ENCODE measurements at regions not wholly inside any gene's neighbourhood (a gene's known extent, or its start where the extent isn't known, plus 50 kb on each side); places are given as distances from the start of the nearest gene placed in this dataset.

DNA sequence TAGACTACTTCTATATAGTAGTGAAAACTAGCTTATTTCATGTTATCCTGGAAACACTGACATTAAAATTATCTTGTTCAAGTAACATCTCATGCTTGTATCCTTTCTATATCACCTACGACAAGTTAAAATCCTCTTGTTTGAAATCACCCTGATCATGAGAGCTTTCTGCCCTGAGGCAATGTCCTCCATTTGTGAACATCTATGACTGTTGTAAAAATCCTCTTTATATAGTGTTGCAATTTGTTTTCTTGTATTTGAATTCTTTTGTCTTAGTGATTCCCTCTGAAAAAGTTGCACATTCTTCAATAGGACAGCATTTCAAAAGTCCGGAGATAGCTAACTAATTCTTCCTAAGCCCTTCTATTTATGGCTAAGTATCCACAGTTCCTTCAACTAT, 480.3 kb downstream of the NSUN3 start:
- no peak overlapping the region for H3K4me3 ChIP-seq (ENCODE audit: low read depth in 1 of 5, low read length in 5 of 5)
- H3K27me3 ChIP-seq (ENCODE audit: control insufficient read depth in 5 of 5, insufficient read depth in 4 of 5, low read length in 5 of 5): no peaks in the 10 kb centered on the region
- H3K27ac ChIP-seq (ENCODE audit: low read depth, low read length): no peak overlapping the region
- H3K9ac ChIP-seq (ENCODE audit: low read length in 5 of 5): no peak overlapping the region
- H3K36me3 ChIP-seq (ENCODE audit: control insufficient read depth in 5 of 5, insufficient read depth in 5 of 5, low read length in 5 of 5): no peaks in the 10 kb centered on the region
- no peaks in the 10 kb centered on the region for H3K4me1 ChIP-seq (ENCODE audit: control insufficient read depth in 5 of 5, insufficient read depth in 5 of 5, low read length in 5 of 5)
- H3K9me3 ChIP-seq (ENCODE audit: control insufficient read depth in 5 of 5, low read length in 5 of 5): no peaks in the 10 kb centered on the region

DNA sequence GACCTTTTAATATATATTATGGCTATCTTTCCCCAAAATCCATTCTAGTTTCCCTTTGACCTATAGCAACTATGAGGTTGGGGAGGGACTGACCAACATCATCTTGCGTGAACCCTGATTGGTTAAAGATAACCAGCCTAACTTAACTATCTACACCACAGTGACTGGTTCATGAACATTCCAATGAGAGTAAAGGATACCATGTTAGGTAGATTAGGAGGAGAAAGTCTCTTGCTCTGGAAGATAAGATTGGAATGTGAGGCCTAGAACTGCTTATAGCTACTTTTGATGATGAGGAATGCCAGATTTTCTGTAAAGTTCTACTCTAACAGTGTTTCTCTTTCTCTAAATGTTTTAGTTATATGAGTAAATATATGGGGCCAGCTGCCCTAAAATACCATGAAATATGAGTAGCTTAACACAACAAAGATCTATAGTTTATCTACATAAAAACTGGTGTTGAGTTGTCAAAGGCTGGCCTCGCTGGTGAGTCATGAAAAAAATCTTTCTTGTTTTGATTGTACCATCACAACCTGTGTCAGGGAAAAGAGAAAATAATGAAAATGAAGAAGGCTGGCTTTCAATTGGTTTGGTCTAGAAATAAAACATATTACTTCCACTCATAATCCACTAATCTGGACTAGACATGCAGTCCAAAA, 481.4 kb downstream of the NSUN3 start:
- Histone ChIP-seq H3K36me3 (ENCODE audit: control insufficient read depth in 5 of 5, insufficient read depth in 5 of 5, low read length in 5 of 5) (no peaks in the 10 kb centered on the region), H3K9ac (ENCODE audit: low read length in 5 of 5) (no peak overlapping the region), H3K4me1 (ENCODE audit: control insufficient read depth in 5 of 5, insufficient read depth in 5 of 5, low read length in 5 of 5) (no peaks in the 10 kb centered on the region), H3K4me3 (ENCODE audit: low read depth in 1 of 5, low read length in 5 of 5) (no peak overlapping the region), H3K27ac (ENCODE audit: low read depth, low read length) (no peak overlapping the region), H3K27me3 (ENCODE audit: control insufficient read depth in 5 of 5, insufficient read depth in 4 of 5, low read length in 5 of 5) (no peaks in the 10 kb centered on the region), H3K9me3 (ENCODE audit: control insufficient read depth in 5 of 5, low read length in 5 of 5) (peaks cover 0 to 8% (median 3%) of the 10 kb centered on the region in 5 donors)

GRCh38 chr3:94548581-94549316, 485.9 kb downstream of the NSUN3 start:
- no peak overlapping the region for H3K9ac ChIP-seq (ENCODE audit: low read length in 5 of 5)
- no peak overlapping the region for H3K27ac ChIP-seq (ENCODE audit: low read depth, low read length)
- peaks cover 0 to 13% (median 11%) of the 10 kb centered on the region in 5 donors for H3K9me3 ChIP-seq (ENCODE audit: control insufficient read depth in 5 of 5, low read length in 5 of 5)
- no peaks in the 10 kb centered on the region for H3K36me3 ChIP-seq (ENCODE audit: control insufficient read depth in 5 of 5, insufficient read depth in 5 of 5, low read length in 5 of 5)
- peak overlapping the region in 1 of 5 donors; percentile 24 for H3K4me3 ChIP-seq (ENCODE audit: low read depth in 1 of 5, low read length in 5 of 5)
- H3K4me1 ChIP-seq (ENCODE audit: control insufficient read depth in 5 of 5, insufficient read depth in 5 of 5, low read length in 5 of 5): no peaks in the 10 kb centered on the region
- H3K27me3 ChIP-seq (ENCODE audit: control insufficient read depth in 5 of 5, insufficient read depth in 4 of 5, low read length in 5 of 5): no peaks in the 10 kb centered on the region

- Histone ChIP-seq H3K36me3 (ENCODE audit: control insufficient read depth in 5 of 5, insufficient read depth in 5 of 5, low read length in 5 of 5) (no peaks in the 10 kb centered on the region), H3K27me3 (ENCODE audit: control insufficient read depth in 5 of 5, insufficient read depth in 4 of 5, low read length in 5 of 5) (no peaks in the 10 kb centered on the region), H3K9ac (ENCODE audit: low read length in 5 of 5) (no peak overlapping the region)
Observed at GRCh38 chr3:94561094-94561493, 498.2 kb downstream of the NSUN3 start.

GRCh38 chr3:94564247-94564646, 501.4 kb downstream of the NSUN3 start:
- H3K4me3 ChIP-seq (ENCODE audit: low read depth in 1 of 5, low read length in 5 of 5): no peak overlapping the region

More at GRCh38 chr3:94561094-94561493, 498.2 kb downstream of the NSUN3 start:
- Histone ChIP-seq H3K4me3 (ENCODE audit: low read depth in 1 of 5, low read length in 5 of 5) (no peak overlapping the region), H3K4me1 (ENCODE audit: control insufficient read depth in 5 of 5, insufficient read depth in 5 of 5, low read length in 5 of 5) (peaks cover 0 to 4% (median 0%) of the 10 kb centered on the region in 5 donors), H3K27ac (ENCODE audit: low read depth, low read length) (no peak overlapping the region), H3K9me3 (ENCODE audit: control insufficient read depth in 5 of 5, low read length in 5 of 5) (peaks cover 0 to 4% (median 0%) of the 10 kb centered on the region in 5 donors)

GRCh38 chr3:94568041-94568440, 505.2 kb downstream of the NSUN3 start:
- Histone ChIP-seq H3K4me1 (ENCODE audit: control insufficient read depth in 5 of 5, insufficient read depth in 5 of 5, low read length in 5 of 5) (peaks cover 0 to 8% (median 4%) of the 10 kb centered on the region in 5 donors), H3K9me3 (ENCODE audit: control insufficient read depth in 5 of 5, low read length in 5 of 5) (no peaks in the 10 kb centered on the region), H3K4me3 (ENCODE audit: low read depth in 1 of 5, low read length in 5 of 5) (no peak overlapping the region), H3K27ac (ENCODE audit: low read depth, low read length) (no peak overlapping the region), H3K9ac (ENCODE audit: low read length in 5 of 5) (no peak overlapping the region), H3K36me3 (ENCODE audit: control insufficient read depth in 5 of 5, insufficient read depth in 5 of 5, low read length in 5 of 5) (no peaks in the 10 kb centered on the region), H3K27me3 (ENCODE audit: control insufficient read depth in 5 of 5, insufficient read depth in 4 of 5, low read length in 5 of 5) (no peaks in the 10 kb centered on the region)

More at GRCh38 chr3:94564247-94564646, 501.4 kb downstream of the NSUN3 start:
- Histone ChIP-seq H3K36me3 (ENCODE audit: control insufficient read depth in 5 of 5, insufficient read depth in 5 of 5, low read length in 5 of 5) (no peaks in the 10 kb centered on the region), H3K27me3 (ENCODE audit: control insufficient read depth in 5 of 5, insufficient read depth in 4 of 5, low read length in 5 of 5) (no peaks in the 10 kb centered on the region), H3K9ac (ENCODE audit: low read length in 5 of 5) (no peak overlapping the region), H3K4me1 (ENCODE audit: control insufficient read depth in 5 of 5, insufficient read depth in 5 of 5, low read length in 5 of 5) (peaks cover 0 to 4% (median 0%) of the 10 kb centered on the region in 5 donors), H3K27ac (ENCODE audit: low read depth, low read length) (no peak overlapping the region), H3K9me3 (ENCODE audit: control insufficient read depth in 5 of 5, low read length in 5 of 5) (no peaks in the 10 kb centered on the region)

- Histone ChIP-seq H3K9me3 (ENCODE audit: control insufficient read depth in 5 of 5, low read length in 5 of 5) (no peaks in the 10 kb centered on the region), H3K36me3 (ENCODE audit: control insufficient read depth in 5 of 5, insufficient read depth in 5 of 5, low read length in 5 of 5) (no peaks in the 10 kb centered on the region), H3K27me3 (ENCODE audit: control insufficient read depth in 5 of 5, insufficient read depth in 4 of 5, low read length in 5 of 5) (no peaks in the 10 kb centered on the region), H3K4me3 (ENCODE audit: low read depth in 1 of 5, low read length in 5 of 5) (no peak overlapping the region), H3K9ac (ENCODE audit: low read length in 5 of 5) (no peak overlapping the region), H3K27ac (ENCODE audit: low read depth, low read length) (peak overlapping the region; percentile 25), H3K4me1 (ENCODE audit: control insufficient read depth in 5 of 5, insufficient read depth in 5 of 5, low read length in 5 of 5) (peaks cover 0 to 14% (median 7%) of the 10 kb centered on the region in 5 donors)
Observed at GRCh38 chr3:94573337-94573736, 510.5 kb downstream of the NSUN3 start.

- Histone ChIP-seq H3K27ac (ENCODE audit: low read depth, low read length) (no peak overlapping the region), H3K4me1 (ENCODE audit: control insufficient read depth in 5 of 5, insufficient read depth in 5 of 5, low read length in 5 of 5) (no peaks in the 10 kb centered on the region), H3K36me3 (ENCODE audit: control insufficient read depth in 5 of 5, insufficient read depth in 5 of 5, low read length in 5 of 5) (no peaks in the 10 kb centered on the region), H3K9ac (ENCODE audit: low read length in 5 of 5) (no peak overlapping the region), H3K27me3 (ENCODE audit: control insufficient read depth in 5 of 5, insufficient read depth in 4 of 5, low read length in 5 of 5) (no peaks in the 10 kb centered on the region), H3K4me3 (ENCODE audit: low read depth in 1 of 5, low read length in 5 of 5) (no peak overlapping the region), H3K9me3 (ENCODE audit: control insufficient read depth in 5 of 5, low read length in 5 of 5) (no peaks in the 10 kb centered on the region)
Observed at GRCh38 chr3:94587291-94587690, 524.4 kb downstream of the NSUN3 start.

DNA sequence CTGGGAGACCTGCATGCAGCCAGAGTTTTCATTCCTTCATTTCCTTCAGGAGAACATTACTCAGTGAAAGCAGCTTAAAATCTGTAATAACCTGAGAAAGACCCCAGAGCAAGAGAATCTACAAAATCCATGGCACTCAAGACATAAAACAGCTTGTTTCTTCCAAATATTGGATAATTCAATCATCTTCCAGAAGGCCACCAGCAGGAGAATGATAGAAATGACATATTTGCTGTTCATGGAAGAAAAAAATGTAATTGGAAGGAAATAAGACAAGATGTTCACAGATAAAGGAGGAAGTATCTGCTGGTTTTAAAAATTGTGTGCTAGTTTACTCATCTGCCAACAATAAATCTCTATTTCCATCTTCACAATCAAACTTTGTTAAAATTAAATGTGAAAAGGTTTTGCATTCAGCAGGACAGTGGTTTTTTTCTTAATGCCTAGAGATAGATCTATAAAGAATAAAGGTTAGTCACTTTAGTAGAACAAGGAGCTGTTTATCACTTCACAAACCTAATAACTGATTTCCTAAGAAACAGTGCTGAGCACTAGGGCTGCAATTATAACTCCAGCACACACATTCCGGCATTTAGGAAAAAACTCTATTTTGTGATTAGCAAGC, 530.8 kb downstream of the NSUN3 start:
- Histone ChIP-seq H3K9me3 (ENCODE audit: control insufficient read depth in 5 of 5, low read length in 5 of 5) (no peaks in the 10 kb centered on the region), H3K9ac (ENCODE audit: low read length in 5 of 5) (no peak overlapping the region), H3K27me3 (ENCODE audit: control insufficient read depth in 5 of 5, insufficient read depth in 4 of 5, low read length in 5 of 5) (no peaks in the 10 kb centered on the region), H3K36me3 (ENCODE audit: control insufficient read depth in 5 of 5, insufficient read depth in 5 of 5, low read length in 5 of 5) (no peaks in the 10 kb centered on the region), H3K4me1 (ENCODE audit: control insufficient read depth in 5 of 5, insufficient read depth in 5 of 5, low read length in 5 of 5) (no peaks in the 10 kb centered on the region), H3K4me3 (ENCODE audit: low read depth in 1 of 5, low read length in 5 of 5) (no peak overlapping the region), H3K27ac (ENCODE audit: low read depth, low read length) (no peak overlapping the region)

DNA sequence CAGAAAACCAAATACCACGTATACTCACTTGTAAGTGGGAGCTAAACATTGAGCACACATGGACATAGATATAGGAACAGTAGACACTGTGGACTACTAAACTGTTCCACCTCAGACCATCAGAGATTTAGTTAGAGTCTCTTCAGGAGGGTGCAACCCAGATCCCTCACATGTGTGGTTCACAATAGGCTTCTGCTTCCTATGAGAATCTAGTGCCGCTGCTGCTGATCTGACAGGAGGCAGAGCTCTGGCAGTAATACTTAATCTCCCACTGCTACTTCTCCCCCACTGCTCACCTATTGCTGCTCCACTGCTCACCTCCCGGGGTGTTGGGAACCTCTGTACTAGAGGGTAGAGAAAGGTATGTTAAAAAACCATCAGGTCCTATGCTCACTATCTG, 533.3 kb downstream of the NSUN3 start:
- Histone ChIP-seq H3K27me3 (ENCODE audit: control insufficient read depth in 5 of 5, insufficient read depth in 4 of 5, low read length in 5 of 5) (no peaks in the 10 kb centered on the region), H3K9ac (ENCODE audit: low read length in 5 of 5) (no peak overlapping the region), H3K4me3 (ENCODE audit: low read depth in 1 of 5, low read length in 5 of 5) (no peak overlapping the region), H3K27ac (ENCODE audit: low read depth, low read length) (no peak overlapping the region), H3K4me1 (ENCODE audit: control insufficient read depth in 5 of 5, insufficient read depth in 5 of 5, low read length in 5 of 5) (no peaks in the 10 kb centered on the region), H3K9me3 (ENCODE audit: control insufficient read depth in 5 of 5, low read length in 5 of 5) (no peaks in the 10 kb centered on the region), H3K36me3 (ENCODE audit: control insufficient read depth in 5 of 5, insufficient read depth in 5 of 5, low read length in 5 of 5) (no peaks in the 10 kb centered on the region)

All from subcutaneous abdominal adipose tissue (tissue), 5 donors.